ENCODE measurements at regions not wholly inside any gene's neighbourhood (a gene's known extent, or its start where the extent isn't known, plus 50 kb on each side); places are given as distances from the start of the nearest gene placed in this dataset.

DNA sequence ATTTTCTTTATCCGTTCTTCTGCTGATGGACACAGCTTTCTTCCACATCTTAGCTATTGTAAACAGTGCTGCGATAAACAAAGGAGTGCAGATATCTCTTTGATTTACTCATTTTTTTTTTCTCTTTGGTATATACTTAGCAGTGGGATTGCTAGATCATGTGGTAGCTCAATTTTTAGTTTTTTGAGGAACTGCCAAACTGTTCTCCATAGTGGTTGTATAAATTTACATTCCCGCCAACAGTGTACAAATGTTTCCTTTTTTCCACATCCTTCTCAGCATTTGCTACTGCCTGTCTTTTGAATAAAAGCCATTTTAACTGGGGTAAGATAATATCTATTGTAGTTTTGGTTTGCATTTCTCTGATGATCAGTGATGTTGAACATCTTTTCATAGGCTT lies 196.8 kb upstream of the ZNF717 start:
- Histone ChIP-seq H4K20me1 (replicated peaks; ENCODE audit: control insufficient read depth, insufficient read depth, low read length) (no peaks in the 10 kb centered on the region), H3K27ac (ENCODE audit: extremely low read depth, low read depth, low read length) (no peak overlapping the region), H3K36me3 (ENCODE audit: control insufficient read depth, insufficient read depth, low read length) (no peaks in the 10 kb centered on the region), H3K4me2 (ENCODE audit: insufficient read depth, low read length) (no peak overlapping the region), H3K4me3 (no peak overlapping the region), H3K9me1 (ENCODE audit: control insufficient read depth, insufficient read depth, low read length) (no peaks in the 10 kb centered on the region), H2AFZ (ENCODE audit: low read depth, low read length) (no peak overlapping the region), H3K79me2 (ENCODE audit: control insufficient read depth, insufficient read depth, low read length) (no peaks in the 10 kb centered on the region), H3K4me1 (replicated peaks in 1 of 2; ENCODE audit: control insufficient read depth in 2 of 2, insufficient read depth in 2 of 2, low read length in 2 of 2) (no peaks in the 10 kb centered on the region), H3K9ac (ENCODE audit: insufficient read depth in 1 of 2, low read depth in 2 of 2, low read length in 2 of 2) (no peak overlapping the region), H3K9me3 (replicated peaks; ENCODE audit: control insufficient read depth, insufficient read depth, low read depth, low read length) (no peaks in the 10 kb centered on the region), H3K27me3 (ENCODE audit: control insufficient read depth in 2 of 2, insufficient read depth in 2 of 2, low read length in 2 of 2) (no peaks in the 10 kb centered on the region)
- ATAC-seq (no peak), FAIRE-seq (no peak), DNase-seq (ENCODE audit: extremely low read depth in 1 of 4, low spot score in 3 of 4) (no peak)
- ChIA-PET CTCF (ENCODE audit: low intra/inter-chr PET ratio) (no interaction called here), POLR2A (no interaction called here)
- in situ Hi-C loops (cut with MboI) (loop anchor here (25.0 kb wide), 1 partner anchor 1855 kb away; no protein-coding TSS in a partner anchor), intact Hi-C loops (cut with micrococcal nuclease) (no loop called here)
- no TSS peak for BruUV-seq (replicated peaks)
- WGBS (ENCODE audit: insufficient coverage, low coverage, missing lambda C conversion rate) = 0% methylated on average over 3 of the region's 3 CpGs
- TF ChIP-seq GABPA (tag; conservative IDR thresholded peaks at IDR 0.05; ENCODE audit: low read depth) = no peak
- TF ChIP-seq CBX8 (IDR thresholded peaks at IDR 0.05; ENCODE audit: borderline replicate concordance, extremely low read depth, low read depth, low read length, poor library complexity, severe bottlenecking) = no peak
- no peak for TF ChIP-seq NR1H2 (CRISPR knock-in tag; IDR thresholded peaks at IDR 0.05)
- no peak for TF ChIP-seq ESRRB (CRISPR knock-in tag; IDR thresholded peaks at IDR 0.05; ENCODE audit: borderline replicate concordance)
- TF ChIP-seq, protein P1, sequence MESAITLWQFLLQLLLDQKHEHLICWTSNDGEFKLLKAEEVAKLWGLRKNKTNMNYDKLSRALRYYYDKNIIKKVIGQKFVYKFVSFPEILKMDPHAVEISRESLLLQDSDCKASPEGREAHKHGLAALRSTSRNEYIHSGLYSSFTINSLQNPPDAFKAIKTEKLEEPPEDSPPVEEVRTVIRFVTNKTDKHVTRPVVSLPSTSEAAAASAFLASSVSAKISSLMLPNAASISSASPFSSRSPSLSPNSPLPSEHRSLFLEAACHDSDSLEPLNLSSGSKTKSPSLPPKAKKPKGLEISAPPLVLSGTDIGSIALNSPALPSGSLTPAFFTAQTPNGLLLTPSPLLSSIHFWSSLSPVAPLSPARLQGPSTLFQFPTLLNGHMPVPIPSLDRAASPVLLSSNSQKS (CRISPR knock-in tag; IDR thresholded peaks at IDR 0.05) = no peak
- TF ChIP-seq, protein P2, sequence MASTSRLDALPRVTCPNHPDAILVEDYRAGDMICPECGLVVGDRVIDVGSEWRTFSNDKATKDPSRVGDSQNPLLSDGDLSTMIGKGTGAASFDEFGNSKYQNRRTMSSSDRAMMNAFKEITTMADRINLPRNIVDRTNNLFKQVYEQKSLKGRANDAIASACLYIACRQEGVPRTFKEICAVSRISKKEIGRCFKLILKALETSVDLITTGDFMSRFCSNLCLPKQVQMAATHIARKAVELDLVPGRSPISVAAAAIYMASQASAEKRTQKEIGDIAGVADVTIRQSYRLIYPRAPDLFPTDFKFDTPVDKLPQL (IDR thresholded peaks at IDR 0.05; ENCODE audit: extremely low read depth, insufficient read length) = no peak
- TF ChIP-seq CTBP1 (IDR thresholded peaks at IDR 0.05; ENCODE audit: borderline replicate concordance) = no peak
- TF ChIP-seq, protein P3, sequence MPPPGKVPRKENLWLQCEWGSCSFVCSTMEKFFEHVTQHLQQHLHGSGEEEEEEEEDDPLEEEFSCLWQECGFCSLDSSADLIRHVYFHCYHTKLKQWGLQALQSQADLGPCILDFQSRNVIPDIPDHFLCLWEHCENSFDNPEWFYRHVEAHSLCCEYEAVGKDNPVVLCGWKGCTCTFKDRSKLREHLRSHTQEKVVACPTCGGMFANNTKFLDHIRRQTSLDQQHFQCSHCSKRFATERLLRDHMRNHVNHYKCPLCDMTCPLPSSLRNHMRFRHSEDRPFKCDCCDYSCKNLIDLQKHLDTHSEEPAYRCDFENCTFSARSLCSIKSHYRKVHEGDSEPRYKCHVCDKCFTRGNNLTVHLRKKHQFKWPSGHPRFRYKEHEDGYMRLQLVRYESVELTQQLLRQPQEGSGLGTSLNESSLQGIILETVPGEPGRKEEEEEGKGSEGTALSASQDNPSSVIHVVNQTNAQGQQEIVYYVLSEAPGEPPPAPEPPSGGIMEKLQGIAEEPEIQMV (tag; conservative IDR thresholded peaks at IDR 0.05; ENCODE audit: low read depth) = no peak
- TF ChIP-seq, protein P4, sequence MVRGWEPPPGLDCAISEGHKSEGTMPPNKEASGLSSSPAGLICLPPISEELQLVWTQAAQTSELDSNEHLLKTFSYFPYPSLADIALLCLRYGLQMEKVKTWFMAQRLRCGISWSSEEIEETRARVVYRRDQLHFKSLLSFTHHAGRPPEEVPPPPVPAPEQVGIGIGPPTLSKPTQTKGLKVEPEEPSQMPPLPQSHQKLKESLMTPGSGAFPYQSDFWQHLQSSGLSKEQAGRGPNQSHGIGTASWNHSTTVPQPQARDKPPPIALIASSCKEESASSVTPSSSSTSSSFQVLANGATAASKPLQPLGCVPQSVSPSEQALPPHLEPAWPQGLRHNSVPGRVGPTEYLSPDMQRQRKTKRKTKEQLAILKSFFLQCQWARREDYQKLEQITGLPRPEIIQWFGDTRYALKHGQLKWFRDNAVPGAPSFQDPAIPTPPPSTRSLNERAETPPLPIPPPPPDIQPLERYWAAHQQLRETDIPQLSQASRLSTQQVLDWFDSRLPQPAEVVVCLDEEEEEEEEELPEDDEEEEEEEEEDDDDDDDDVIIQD (CRISPR knock-in tag; IDR thresholded peaks at IDR 0.05) = no peak
- TF ChIP-seq, protein P5, sequence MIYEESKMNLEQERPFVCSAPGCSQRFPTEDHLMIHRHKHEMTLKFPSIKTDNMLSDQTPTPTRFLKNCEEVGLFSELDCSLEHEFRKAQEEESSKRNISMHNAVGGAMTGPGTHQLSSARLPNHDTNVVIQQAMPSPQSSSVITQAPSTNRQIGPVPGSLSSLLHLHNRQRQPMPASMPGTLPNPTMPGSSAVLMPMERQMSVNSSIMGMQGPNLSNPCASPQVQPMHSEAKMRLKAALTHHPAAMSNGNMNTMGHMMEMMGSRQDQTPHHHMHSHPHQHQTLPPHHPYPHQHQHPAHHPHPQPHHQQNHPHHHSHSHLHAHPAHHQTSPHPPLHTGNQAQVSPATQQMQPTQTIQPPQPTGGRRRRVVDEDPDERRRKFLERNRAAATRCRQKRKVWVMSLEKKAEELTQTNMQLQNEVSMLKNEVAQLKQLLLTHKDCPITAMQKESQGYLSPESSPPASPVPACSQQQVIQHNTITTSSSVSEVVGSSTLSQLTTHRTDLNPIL (CRISPR knock-in tag; IDR thresholded peaks at IDR 0.05) = no peak
- TF ChIP-seq ETV1 (tag; conservative IDR thresholded peaks at IDR 0.05; ENCODE audit: low read depth) = no peak
- TF ChIP-seq ZNF146 (CRISPR knock-in tag; IDR thresholded peaks at IDR 0.05; ENCODE audit: unreplicated experiment) = no peak
- TF ChIP-seq, protein P6, sequence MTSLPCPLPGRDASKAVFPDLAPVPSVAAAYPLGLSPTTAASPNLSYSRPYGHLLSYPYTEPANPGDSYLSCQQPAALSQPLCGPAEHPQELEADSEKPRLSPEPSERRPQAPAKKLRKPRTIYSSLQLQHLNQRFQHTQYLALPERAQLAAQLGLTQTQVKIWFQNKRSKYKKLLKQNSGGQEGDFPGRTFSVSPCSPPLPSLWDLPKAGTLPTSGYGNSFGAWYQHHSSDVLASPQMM (CRISPR knock-in tag; IDR thresholded peaks at IDR 0.05) = no peak

Data from K562 (cell line).